ENCODE measurements at regions not wholly inside any gene's neighbourhood (a gene's known extent, or its start where the extent isn't known, plus 50 kb on each side); places are given as distances from the start of the nearest gene placed in this dataset.

DNA sequence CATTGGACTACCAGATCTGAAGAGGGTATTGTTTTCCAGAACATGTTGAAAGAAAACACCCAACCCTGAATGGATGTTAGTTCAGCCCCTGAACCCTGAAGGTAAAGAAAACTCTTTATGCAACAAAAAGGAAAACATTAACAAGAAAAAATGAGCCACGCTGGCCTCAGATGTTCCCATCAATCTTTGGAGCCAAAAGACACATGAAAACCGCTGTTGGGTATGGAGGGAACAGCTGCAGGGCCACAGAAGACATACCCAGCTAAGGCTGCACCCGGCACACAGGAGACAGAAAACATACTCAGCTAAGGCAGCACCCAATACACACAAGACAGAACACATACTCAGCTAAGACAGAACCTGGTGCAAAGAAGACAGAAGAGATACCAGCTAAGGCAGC is 51.3 kb upstream of the GALNT9 start:
- no peak for TF ChIP-seq ZFX (IDR thresholded peaks at IDR 0.05)
- TF ChIP-seq, protein P1, sequence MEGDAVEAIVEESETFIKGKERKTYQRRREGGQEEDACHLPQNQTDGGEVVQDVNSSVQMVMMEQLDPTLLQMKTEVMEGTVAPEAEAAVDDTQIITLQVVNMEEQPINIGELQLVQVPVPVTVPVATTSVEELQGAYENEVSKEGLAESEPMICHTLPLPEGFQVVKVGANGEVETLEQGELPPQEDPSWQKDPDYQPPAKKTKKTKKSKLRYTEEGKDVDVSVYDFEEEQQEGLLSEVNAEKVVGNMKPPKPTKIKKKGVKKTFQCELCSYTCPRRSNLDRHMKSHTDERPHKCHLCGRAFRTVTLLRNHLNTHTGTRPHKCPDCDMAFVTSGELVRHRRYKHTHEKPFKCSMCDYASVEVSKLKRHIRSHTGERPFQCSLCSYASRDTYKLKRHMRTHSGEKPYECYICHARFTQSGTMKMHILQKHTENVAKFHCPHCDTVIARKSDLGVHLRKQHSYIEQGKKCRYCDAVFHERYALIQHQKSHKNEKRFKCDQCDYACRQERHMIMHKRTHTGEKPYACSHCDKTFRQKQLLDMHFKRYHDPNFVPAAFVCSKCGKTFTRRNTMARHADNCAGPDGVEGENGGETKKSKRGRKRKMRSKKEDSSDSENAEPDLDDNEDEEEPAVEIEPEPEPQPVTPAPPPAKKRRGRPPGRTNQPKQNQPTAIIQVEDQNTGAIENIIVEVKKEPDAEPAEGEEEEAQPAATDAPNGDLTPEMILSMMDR (conservative IDR thresholded peaks at IDR 0.05) = no peak
- H3K27ac ChIP-seq = no peak overlapping the region

DNA sequence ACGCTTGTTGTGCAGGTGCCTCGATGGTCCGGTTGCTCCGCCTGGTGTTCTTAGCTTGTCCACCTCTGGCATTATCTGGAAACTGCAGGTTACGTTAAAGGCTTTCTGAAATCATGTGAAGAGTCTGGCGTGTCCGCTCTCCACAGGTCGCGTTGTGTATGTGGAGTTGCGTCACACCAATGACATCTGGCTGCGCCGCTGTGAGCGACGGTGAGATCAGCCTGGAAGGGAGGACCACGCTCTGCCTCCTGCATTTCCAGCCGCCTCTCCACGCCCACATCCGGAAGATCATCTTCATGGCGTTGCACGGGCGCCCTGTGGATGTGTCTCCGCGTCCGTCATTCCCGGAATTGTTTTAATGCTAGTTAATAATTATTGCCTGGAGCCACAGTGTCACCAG is 50.6 kb upstream of the GALNT9 start:
- TF ChIP-seq ZFX (IDR thresholded peaks at IDR 0.05) = no peak
- TF ChIP-seq, protein P1 (conservative IDR thresholded peaks at IDR 0.05) = no peak

DNA sequence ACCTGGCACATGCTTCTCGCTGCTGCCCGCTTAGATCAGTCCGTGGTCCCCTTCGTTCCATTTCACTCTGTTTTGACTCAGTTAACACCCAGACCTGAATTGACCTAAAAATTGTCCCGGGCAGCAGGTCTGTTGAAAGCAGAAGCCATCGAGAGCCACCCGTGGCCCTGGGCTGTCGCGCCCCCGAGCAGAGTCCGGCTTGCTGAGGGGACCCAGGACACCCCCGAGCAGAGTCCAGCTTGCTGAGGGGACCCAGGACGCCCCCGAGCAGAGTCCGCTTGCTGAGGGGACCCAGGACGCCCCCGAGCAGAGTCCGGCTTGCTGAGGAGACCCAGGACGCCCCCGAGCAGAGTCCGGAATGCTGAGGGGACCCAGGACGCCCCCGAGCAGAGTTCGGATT is 50.2 kb upstream of the GALNT9 start:
- TF ChIP-seq, protein P1 (conservative IDR thresholded peaks at IDR 0.05) = no peak
- no peak for TF ChIP-seq ZFX (IDR thresholded peaks at IDR 0.05)
- H3K27ac ChIP-seq = no peak overlapping the region

More for the DNA sequence above, 50.6 kb upstream of the GALNT9 start:
- no peak overlapping the region for H3K27ac ChIP-seq

Data from C4-2B (cell line).